Tibial nerve (tissue), 4 donors: ENCODE measurements at regions not wholly inside any gene's neighbourhood (a gene's known extent, or its start where the extent isn't known, plus 50 kb on each side); places are given as distances from the start of the nearest gene placed in this dataset.

Experiments
- EP300 ChIP-seq, 2 donors: sonication (generic); formaldehyde crosslinking; IDR thresholded peaks; one replicate each; pipeline ENCODE4 v1.6.1; 2017; ENCODE audit warnings: antibody characterized with exemption in 2 of 2, mild to moderate bottlenecking in 1 of 2
- POLR2A ChIP-seq, 2 donors: fragments of 450-650 bp; IDR thresholded peaks; one replicate each; pipeline ENCODE4 v1.6.1; 2017; ENCODE audit warnings: antibody characterized with exemption in 2 of 2, mild to moderate bottlenecking in 2 of 2, moderate library complexity in 2 of 2
- TF ChIP-seq, protein P1 (sequence below), 5 experiments: fragments of 200-600 bp in 3 of 5; fragments of 450-650 bp in 2 of 5; sonication (generic) in 3 of 5; IDR thresholded peaks; one replicate each; pipeline ENCODE4 v1.5.1; 2016 to 2019; ENCODE audit warnings: antibody characterized with exemption in 5 of 5, mild to moderate bottlenecking in 3 of 5, moderate library complexity in 2 of 5

DNA sequence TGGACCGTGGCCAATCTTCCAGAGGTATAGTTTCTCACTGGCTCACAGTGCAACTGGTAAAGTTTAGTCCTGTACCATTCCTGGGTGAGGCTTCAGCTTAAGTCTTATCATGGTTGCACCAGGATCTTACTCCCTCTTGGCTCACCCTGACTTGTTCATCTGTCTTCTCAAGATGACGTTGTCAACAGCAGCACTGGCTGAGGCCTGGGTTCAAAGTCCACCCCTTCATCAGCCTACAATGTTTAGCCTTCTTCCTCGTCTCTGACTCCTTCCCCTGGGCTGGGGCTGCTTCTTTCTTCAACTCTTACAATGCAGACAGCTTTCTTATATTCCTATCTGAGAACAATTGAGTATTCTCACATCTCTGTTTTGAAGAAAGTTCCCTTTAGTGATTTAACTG lies 311.1 kb upstream of the CLINT1 start:
- TF ChIP-seq, protein P1, sequence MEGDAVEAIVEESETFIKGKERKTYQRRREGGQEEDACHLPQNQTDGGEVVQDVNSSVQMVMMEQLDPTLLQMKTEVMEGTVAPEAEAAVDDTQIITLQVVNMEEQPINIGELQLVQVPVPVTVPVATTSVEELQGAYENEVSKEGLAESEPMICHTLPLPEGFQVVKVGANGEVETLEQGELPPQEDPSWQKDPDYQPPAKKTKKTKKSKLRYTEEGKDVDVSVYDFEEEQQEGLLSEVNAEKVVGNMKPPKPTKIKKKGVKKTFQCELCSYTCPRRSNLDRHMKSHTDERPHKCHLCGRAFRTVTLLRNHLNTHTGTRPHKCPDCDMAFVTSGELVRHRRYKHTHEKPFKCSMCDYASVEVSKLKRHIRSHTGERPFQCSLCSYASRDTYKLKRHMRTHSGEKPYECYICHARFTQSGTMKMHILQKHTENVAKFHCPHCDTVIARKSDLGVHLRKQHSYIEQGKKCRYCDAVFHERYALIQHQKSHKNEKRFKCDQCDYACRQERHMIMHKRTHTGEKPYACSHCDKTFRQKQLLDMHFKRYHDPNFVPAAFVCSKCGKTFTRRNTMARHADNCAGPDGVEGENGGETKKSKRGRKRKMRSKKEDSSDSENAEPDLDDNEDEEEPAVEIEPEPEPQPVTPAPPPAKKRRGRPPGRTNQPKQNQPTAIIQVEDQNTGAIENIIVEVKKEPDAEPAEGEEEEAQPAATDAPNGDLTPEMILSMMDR (IDR thresholded peaks at IDR 0.05) = no peak
- TF ChIP-seq POLR2A (IDR thresholded peaks at IDR 0.05) (no peak), EP300 (IDR thresholded peaks at IDR 0.05) (no peak)
